ENCODE measurements at regions not wholly inside any gene's neighbourhood (a gene's known extent, or its start where the extent isn't known, plus 50 kb on each side); places are given as distances from the start of the nearest gene placed in this dataset.

GRCh38 chr3:175914785-175915184, 1055.7 kb downstream of the NAALADL2 start:
- no peak for DNase-seq

- no peak for DNase-seq
These were observed 1054.2 kb downstream of the NAALADL2 start for GRCh38 chr3:175913286-175913685.

GRCh38 chr3:175911937-175912336, 1052.8 kb downstream of the NAALADL2 start:
- no peak for DNase-seq

- DNase-seq, result no peak
These were observed 1043.1 kb downstream of the NAALADL2 start for GRCh38 chr3:175902226-175902625.

- no peak for DNase-seq
These were observed 1039.1 kb downstream of the NAALADL2 start for GRCh38 chr3:175898194-175898593.

GRCh38 chr3:175896655-175897054, 1037.5 kb downstream of the NAALADL2 start:
- DNase-seq, result no peak

- no peak for DNase-seq
These were observed 1036.6 kb downstream of the NAALADL2 start for GRCh38 chr3:175895731-175896130.

- DNase-seq, result no peak
These were observed 1034.4 kb downstream of the NAALADL2 start for GRCh38 chr3:175893566-175893965.

- DNase-seq, result no peak
These were observed 1030.9 kb downstream of the NAALADL2 start for GRCh38 chr3:175890066-175890465.

GRCh38 chr3:175885231-175885766, 1026.2 kb downstream of the NAALADL2 start:
- DNase-seq, result no peak

GRCh38 chr3:175879417-175879816, 1020.3 kb downstream of the NAALADL2 start:
- no peak for DNase-seq

- DNase-seq, result no peak
These were observed 1010.3 kb downstream of the NAALADL2 start for GRCh38 chr3:175869404-175869803.

- DNase-seq, result no peak
These were observed 1009.5 kb downstream of the NAALADL2 start for GRCh38 chr3:175868626-175869025.

- no peak for DNase-seq
These were observed 1006.6 kb downstream of the NAALADL2 start for GRCh38 chr3:175865724-175866123.

GRCh38 chr3:175861916-175862315, 1002.8 kb downstream of the NAALADL2 start:
- no peak for DNase-seq

Measured in NCI-H1092 (cell line).